HL-60 (cell line): ENCODE measurements at regions not wholly inside any gene's neighbourhood (a gene's known extent, or its start where the extent isn't known, plus 50 kb on each side); places are given as distances from the start of the nearest gene placed in this dataset.

Experiments used
- DNase-seq, 2 experiments: peaks; one replicate each; pipeline ENCODE4 v3.0.0-alpha.2; 2010 to 2020; ENCODE audit warnings: low read depth in 1 of 2, low spot score in 1 of 2
- H3K27ac ChIP-seq: fragments of 250-450 bp; sonication (Bioruptor Pico); replicated peaks from 2 replicates; pipeline ENCODE4 v1.5.1; 2020; ENCODE audit warnings: mild to moderate bottlenecking, moderate library complexity
- H3K27me3 ChIP-seq: fragments of 250-450 bp; sonication (Bioruptor Pico); 2 replicates; pipeline ENCODE4 v1.5.1; 2021; ENCODE audit warnings: mild to moderate bottlenecking, moderate library complexity; ENCODE audit not compliant: insufficient read depth, poor library complexity, severe bottlenecking
- H3K4me3 ChIP-seq: replicated peaks from 2 replicates; pipeline ENCODE4 v1.5.1; 2011; ENCODE audit warnings: mild to moderate bottlenecking, control low read depth, low read length; ENCODE audit not compliant: insufficient read depth
- GABPA ChIP-seq: IDR thresholded peaks from 2 replicates; pipeline ENCODE4 v1.6.1; 2012; ENCODE audit warnings: low read depth
- POLR2AphosphoS5 ChIP-seq: IDR thresholded peaks from 2 replicates; pipeline ENCODE4 v1.6.1; 2012; ENCODE audit warnings: low read depth
- SPI1 ChIP-seq: IDR thresholded peaks from 2 replicates; pipeline ENCODE4 v1.6.1; 2012; ENCODE audit warnings: low read depth, mild to moderate bottlenecking, borderline replicate concordance
- TF ChIP-seq, protein P1 (sequence below): IDR thresholded peaks from one replicate; pipeline ENCODE4 v1.5.1; 2011; ENCODE audit warnings: low read length, control low read depth, inconsistent platforms; ENCODE audit not compliant: insufficient read depth
- TF ChIP-seq, protein P2 (sequence below): IDR thresholded peaks from 2 replicates; pipeline ENCODE4 v1.6.1; 2012; ENCODE audit warnings: low read depth; ENCODE audit not compliant: insufficient replicate concordance

DNA sequence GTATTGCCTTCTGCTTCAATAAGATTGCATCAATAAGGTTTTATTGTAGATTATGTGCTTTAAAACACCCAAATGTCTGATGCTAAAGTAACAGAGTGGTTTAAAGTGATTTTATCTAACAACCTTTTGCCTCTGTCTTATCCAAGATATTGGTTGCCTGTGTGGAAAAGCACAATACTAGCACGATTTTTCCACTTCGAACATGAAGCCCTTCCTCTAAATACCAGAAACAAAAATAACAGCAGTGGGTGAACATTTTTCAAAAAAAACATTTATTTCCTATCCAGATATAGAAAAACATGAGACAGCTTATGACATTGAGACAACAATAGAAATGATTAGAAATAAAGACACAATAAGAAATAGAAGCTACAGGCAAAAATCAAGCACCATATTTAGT is 59.5 kb upstream of the MDFIC start:
- TF ChIP-seq GABPA (no peak), SPI1 (no peak), POLR2AphosphoS5 (no peak)
- TF ChIP-seq, protein P1, sequence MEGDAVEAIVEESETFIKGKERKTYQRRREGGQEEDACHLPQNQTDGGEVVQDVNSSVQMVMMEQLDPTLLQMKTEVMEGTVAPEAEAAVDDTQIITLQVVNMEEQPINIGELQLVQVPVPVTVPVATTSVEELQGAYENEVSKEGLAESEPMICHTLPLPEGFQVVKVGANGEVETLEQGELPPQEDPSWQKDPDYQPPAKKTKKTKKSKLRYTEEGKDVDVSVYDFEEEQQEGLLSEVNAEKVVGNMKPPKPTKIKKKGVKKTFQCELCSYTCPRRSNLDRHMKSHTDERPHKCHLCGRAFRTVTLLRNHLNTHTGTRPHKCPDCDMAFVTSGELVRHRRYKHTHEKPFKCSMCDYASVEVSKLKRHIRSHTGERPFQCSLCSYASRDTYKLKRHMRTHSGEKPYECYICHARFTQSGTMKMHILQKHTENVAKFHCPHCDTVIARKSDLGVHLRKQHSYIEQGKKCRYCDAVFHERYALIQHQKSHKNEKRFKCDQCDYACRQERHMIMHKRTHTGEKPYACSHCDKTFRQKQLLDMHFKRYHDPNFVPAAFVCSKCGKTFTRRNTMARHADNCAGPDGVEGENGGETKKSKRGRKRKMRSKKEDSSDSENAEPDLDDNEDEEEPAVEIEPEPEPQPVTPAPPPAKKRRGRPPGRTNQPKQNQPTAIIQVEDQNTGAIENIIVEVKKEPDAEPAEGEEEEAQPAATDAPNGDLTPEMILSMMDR, result no peak
- TF ChIP-seq, protein P2, sequence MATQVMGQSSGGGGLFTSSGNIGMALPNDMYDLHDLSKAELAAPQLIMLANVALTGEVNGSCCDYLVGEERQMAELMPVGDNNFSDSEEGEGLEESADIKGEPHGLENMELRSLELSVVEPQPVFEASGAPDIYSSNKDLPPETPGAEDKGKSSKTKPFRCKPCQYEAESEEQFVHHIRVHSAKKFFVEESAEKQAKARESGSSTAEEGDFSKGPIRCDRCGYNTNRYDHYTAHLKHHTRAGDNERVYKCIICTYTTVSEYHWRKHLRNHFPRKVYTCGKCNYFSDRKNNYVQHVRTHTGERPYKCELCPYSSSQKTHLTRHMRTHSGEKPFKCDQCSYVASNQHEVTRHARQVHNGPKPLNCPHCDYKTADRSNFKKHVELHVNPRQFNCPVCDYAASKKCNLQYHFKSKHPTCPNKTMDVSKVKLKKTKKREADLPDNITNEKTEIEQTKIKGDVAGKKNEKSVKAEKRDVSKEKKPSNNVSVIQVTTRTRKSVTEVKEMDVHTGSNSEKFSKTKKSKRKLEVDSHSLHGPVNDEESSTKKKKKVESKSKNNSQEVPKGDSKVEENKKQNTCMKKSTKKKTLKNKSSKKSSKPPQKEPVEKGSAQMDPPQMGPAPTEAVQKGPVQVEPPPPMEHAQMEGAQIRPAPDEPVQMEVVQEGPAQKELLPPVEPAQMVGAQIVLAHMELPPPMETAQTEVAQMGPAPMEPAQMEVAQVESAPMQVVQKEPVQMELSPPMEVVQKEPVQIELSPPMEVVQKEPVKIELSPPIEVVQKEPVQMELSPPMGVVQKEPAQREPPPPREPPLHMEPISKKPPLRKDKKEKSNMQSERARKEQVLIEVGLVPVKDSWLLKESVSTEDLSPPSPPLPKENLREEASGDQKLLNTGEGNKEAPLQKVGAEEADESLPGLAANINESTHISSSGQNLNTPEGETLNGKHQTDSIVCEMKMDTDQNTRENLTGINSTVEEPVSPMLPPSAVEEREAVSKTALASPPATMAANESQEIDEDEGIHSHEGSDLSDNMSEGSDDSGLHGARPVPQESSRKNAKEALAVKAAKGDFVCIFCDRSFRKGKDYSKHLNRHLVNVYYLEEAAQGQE, result no peak
- H3K27me3 ChIP-seq, result no peaks in the 10 kb centered on the region
- no peak for DNase-seq
- no peak overlapping the region for H3K27ac ChIP-seq
- no peak overlapping the region for H3K4me3 ChIP-seq

DNA sequence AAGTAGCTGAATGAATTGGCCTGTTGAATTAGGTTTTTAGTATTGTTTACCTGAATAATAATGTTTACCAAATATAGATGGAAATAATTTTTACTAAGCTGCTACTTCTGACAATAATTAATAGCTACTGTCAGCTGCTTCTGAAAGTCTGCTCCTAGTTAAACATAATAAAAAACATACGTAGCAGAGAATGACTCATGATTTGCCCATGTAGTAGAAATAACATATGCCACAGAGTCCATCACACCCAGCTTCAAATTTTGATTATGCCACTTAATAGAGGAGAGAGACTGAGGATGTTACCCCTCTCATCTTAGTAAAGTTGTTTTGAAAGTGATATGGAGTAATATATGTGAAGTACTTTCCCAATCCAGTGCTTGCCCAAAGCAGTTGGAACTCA is 57.6 kb upstream of the MDFIC start:
- no peak for TF ChIP-seq GABPA
- no peak for TF ChIP-seq POLR2AphosphoS5
- no peak for TF ChIP-seq SPI1
- TF ChIP-seq, protein P2, result no peak
- TF ChIP-seq, protein P1, result no peak
- Histone ChIP-seq H3K27me3 (no peaks in the 10 kb centered on the region), H3K27ac (no peak overlapping the region), H3K4me3 (no peak overlapping the region)
- no peak for DNase-seq

DNA sequence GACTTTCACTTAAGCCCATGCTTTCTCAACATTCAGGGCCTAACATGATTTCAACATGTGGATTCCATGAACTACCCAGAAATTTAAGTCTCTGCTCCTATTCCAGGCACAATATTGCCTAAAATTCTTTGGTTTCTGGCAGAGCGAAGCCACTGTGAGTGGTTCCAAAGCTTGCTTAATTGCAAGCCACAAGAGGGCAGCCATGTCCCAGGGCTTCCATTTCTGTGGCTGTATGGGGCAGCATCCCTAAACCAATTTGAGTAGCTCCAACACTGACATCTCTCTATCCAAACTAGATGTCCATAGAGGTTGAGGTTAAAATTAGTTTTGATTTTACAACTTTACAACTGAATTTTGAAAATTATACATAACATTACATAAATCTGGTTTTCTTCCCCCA is 56.3 kb upstream of the MDFIC start:
- TF ChIP-seq GABPA, result no peak
- TF ChIP-seq, protein P1, result peak; percentile 68
- Histone ChIP-seq H3K4me3 (no peak overlapping the region), H3K27ac (no peak overlapping the region), H3K27me3 (no peaks in the 10 kb centered on the region)
- DNase-seq, result peak; percentile 21 to 62
